ENCODE measurements at regions not wholly inside any gene's neighbourhood (a gene's known extent, or its start where the extent isn't known, plus 50 kb on each side); places are given as distances from the start of the nearest gene placed in this dataset.
"Not testable (repeated sequence)": the region's sequence is repeated elsewhere in the genome, so short reads cannot be mapped to it uniquely, and the experiment has no call there.

- not testable (repeated sequence) for H3K27ac Mint-ChIP-seq; DNase-seq (ENCODE audit: low spot score in 2 of 2); ATAC-seq
- peaks cover 8 to 12% of the 10 kb centered on the region in 2 donors for H3K9me3 Mint-ChIP-seq
- H3K36me3 Mint-ChIP-seq: peaks cover 0 to 12% of the 10 kb centered on the region in 2 donors
Observed at GRCh38 chr20:18876394-18876793, 62.8 kb downstream of the SCP2D1 start.

- Mint-ChIP-seq H3K36me3 (peaks cover 0 to 6% of the 10 kb centered on the region in 2 donors), H3K27ac (no peak overlapping the region), H3K9me3 (peaks cover 5 to 9% of the 10 kb centered on the region in 2 donors)
- no peak for ATAC-seq
- DNase-seq (ENCODE audit: low spot score in 2 of 2): no peak
Observed at GRCh38 chr20:18879262-18879661, 65.7 kb downstream of the SCP2D1 start.

GRCh38 chr20:18886756-18887155, 73.2 kb downstream of the SCP2D1 start:
- no peak for DNase-seq (ENCODE audit: low spot score in 2 of 2)

GRCh38 chr20:18901980-18902737, 88.6 kb downstream of the SCP2D1 start:
- DNase-seq (ENCODE audit: low spot score in 2 of 2) (no peak), ATAC-seq (no peak)
- H3K36me3 Mint-ChIP-seq: no peaks in the 10 kb centered on the region
- no peak overlapping the region for H3K27ac Mint-ChIP-seq
- H3K9me3 Mint-ChIP-seq: no peaks in the 10 kb centered on the region

More at GRCh38 chr20:18886756-18887155, 73.2 kb downstream of the SCP2D1 start:
- ATAC-seq: no peak
- Mint-ChIP-seq H3K27ac (no peak overlapping the region), H3K36me3 (peaks cover 0 to 4% of the 10 kb centered on the region in 2 donors), H3K9me3 (peaks cover 3 to 4% of the 10 kb centered on the region in 2 donors)

GRCh38 chr20:18904192-18904591, 90.6 kb downstream of the SCP2D1 start:
- Mint-ChIP-seq H3K27ac (no peak overlapping the region), H3K36me3 (no peaks in the 10 kb centered on the region), H3K9me3 (no peaks in the 10 kb centered on the region)
- DNase-seq (ENCODE audit: low spot score in 2 of 2) (no peak), ATAC-seq (no peak)

GRCh38 chr20:18904624-18905023, 91.0 kb downstream of the SCP2D1 start:
- ATAC-seq (no peak), DNase-seq (ENCODE audit: low spot score in 2 of 2) (no peak)
- no peaks in the 10 kb centered on the region for H3K36me3 Mint-ChIP-seq
- H3K27ac Mint-ChIP-seq: no peak overlapping the region
- H3K9me3 Mint-ChIP-seq: no peaks in the 10 kb centered on the region

GRCh38 chr20:18906046-18906445, 92.5 kb downstream of the SCP2D1 start:
- Mint-ChIP-seq H3K9me3 (no peaks in the 10 kb centered on the region), H3K36me3 (no peaks in the 10 kb centered on the region), H3K27ac (no peak overlapping the region)
- ATAC-seq: no peak
- no peak for DNase-seq (ENCODE audit: low spot score in 2 of 2)

GRCh38 chr20:18907353-18907752, 93.8 kb downstream of the SCP2D1 start:
- no peak for ATAC-seq
- H3K36me3 Mint-ChIP-seq: no peaks in the 10 kb centered on the region
- H3K9me3 Mint-ChIP-seq: no peaks in the 10 kb centered on the region

GRCh38 chr20:18908109-18908508, 94.5 kb downstream of the SCP2D1 start:
- DNase-seq (ENCODE audit: low spot score in 2 of 2) (no peak), ATAC-seq (no peak)
- Mint-ChIP-seq H3K27ac (no peak overlapping the region), H3K36me3 (no peaks in the 10 kb centered on the region), H3K9me3 (no peaks in the 10 kb centered on the region)

More at GRCh38 chr20:18907353-18907752, 93.8 kb downstream of the SCP2D1 start:
- no peak for DNase-seq (ENCODE audit: low spot score in 2 of 2)
- H3K27ac Mint-ChIP-seq: no peak overlapping the region

GRCh38 chr20:18909254-18909653, 95.7 kb downstream of the SCP2D1 start:
- ATAC-seq: no peak
- Mint-ChIP-seq H3K27ac (no peak overlapping the region), H3K36me3 (no peaks in the 10 kb centered on the region), H3K9me3 (no peaks in the 10 kb centered on the region)
- no peak for DNase-seq (ENCODE audit: low spot score in 2 of 2)

- Mint-ChIP-seq H3K27ac (no peak overlapping the region), H3K9me3 (no peaks in the 10 kb centered on the region), H3K36me3 (no peaks in the 10 kb centered on the region)
- ATAC-seq (no peak), DNase-seq (ENCODE audit: low spot score in 2 of 2) (no peak)
Observed at GRCh38 chr20:18913701-18914100, 100.1 kb downstream of the SCP2D1 start.

- Mint-ChIP-seq H3K27ac (no peak overlapping the region), H3K36me3 (no peaks in the 10 kb centered on the region), H3K9me3 (no peaks in the 10 kb centered on the region)
- DNase-seq (ENCODE audit: low spot score in 2 of 2) (no peak), ATAC-seq (no peak)
Observed at GRCh38 chr20:18914796-18915195, 101.2 kb downstream of the SCP2D1 start.

- ATAC-seq (peak in 1 of 2 donors; percentile 58), DNase-seq (ENCODE audit: low spot score in 2 of 2) (no peak)
- Mint-ChIP-seq H3K9me3 (no peaks in the 10 kb centered on the region), H3K27ac (no peak overlapping the region), H3K36me3 (no peaks in the 10 kb centered on the region)
Observed at GRCh38 chr20:18916886-18917750, 103.5 kb downstream of the SCP2D1 start.

GRCh38 chr20:18919996-18920395, 106.4 kb downstream of the SCP2D1 start:
- H3K9me3 Mint-ChIP-seq: no peaks in the 10 kb centered on the region
- ATAC-seq (no peak), DNase-seq (ENCODE audit: low spot score in 2 of 2) (no peak)
- H3K27ac Mint-ChIP-seq: no peak overlapping the region
- H3K36me3 Mint-ChIP-seq: no peaks in the 10 kb centered on the region

GRCh38 chr20:18921291-18921690, 107.7 kb downstream of the SCP2D1 start:
- H3K9me3 Mint-ChIP-seq: no peaks in the 10 kb centered on the region
- no peak for ATAC-seq

GRCh38 chr20:18922251-18922650, 108.7 kb downstream of the SCP2D1 start:
- ATAC-seq: no peak

More at GRCh38 chr20:18921291-18921690, 107.7 kb downstream of the SCP2D1 start:
- DNase-seq (ENCODE audit: low spot score in 2 of 2): no peak
- Mint-ChIP-seq H3K36me3 (no peaks in the 10 kb centered on the region), H3K27ac (no peak overlapping the region)

GRCh38 chr20:18922898-18923297, 109.3 kb downstream of the SCP2D1 start:
- ATAC-seq: no peak
- no peaks in the 10 kb centered on the region for H3K36me3 Mint-ChIP-seq
- DNase-seq (ENCODE audit: low spot score in 2 of 2): no peak
- H3K9me3 Mint-ChIP-seq: no peaks in the 10 kb centered on the region
- H3K27ac Mint-ChIP-seq: no peak overlapping the region

More at GRCh38 chr20:18922251-18922650, 108.7 kb downstream of the SCP2D1 start:
- Mint-ChIP-seq H3K36me3 (no peaks in the 10 kb centered on the region), H3K9me3 (no peaks in the 10 kb centered on the region), H3K27ac (no peak overlapping the region)
- DNase-seq (ENCODE audit: low spot score in 2 of 2): no peak

Data from activated naive CD4-positive, alpha-beta T cell treated with anti-CD3 and anti-CD28 coated beads, Interleukin-2, amount 50 U/mL, for 72 hours (primary cell).